HL-60 (cell line): ENCODE measurements at regions not wholly inside any gene's neighbourhood (a gene's known extent, or its start where the extent isn't known, plus 50 kb on each side); places are given as distances from the start of the nearest gene placed in this dataset.

Experiments used
- DNase-seq, 2 experiments: peaks; one replicate each; pipeline ENCODE4 v3.0.0-alpha.2; 2010 to 2020; ENCODE audit warnings: low read depth in 1 of 2, low spot score in 1 of 2
- H3K27ac ChIP-seq: fragments of 250-450 bp; sonication (Bioruptor Pico); replicated peaks from 2 replicates; pipeline ENCODE4 v1.5.1; 2020; ENCODE audit warnings: mild to moderate bottlenecking, moderate library complexity
- H3K27me3 ChIP-seq: fragments of 250-450 bp; sonication (Bioruptor Pico); 2 replicates; pipeline ENCODE4 v1.5.1; 2021; ENCODE audit warnings: mild to moderate bottlenecking, moderate library complexity; ENCODE audit not compliant: insufficient read depth, poor library complexity, severe bottlenecking
- H3K4me3 ChIP-seq: replicated peaks from 2 replicates; pipeline ENCODE4 v1.5.1; 2011; ENCODE audit warnings: mild to moderate bottlenecking, control low read depth, low read length; ENCODE audit not compliant: insufficient read depth
- GABPA ChIP-seq: IDR thresholded peaks from 2 replicates; pipeline ENCODE4 v1.6.1; 2012; ENCODE audit warnings: low read depth
- POLR2AphosphoS5 ChIP-seq: IDR thresholded peaks from 2 replicates; pipeline ENCODE4 v1.6.1; 2012; ENCODE audit warnings: low read depth
- SPI1 ChIP-seq: IDR thresholded peaks from 2 replicates; pipeline ENCODE4 v1.6.1; 2012; ENCODE audit warnings: low read depth, mild to moderate bottlenecking, borderline replicate concordance
- TF ChIP-seq, protein P1 (sequence below): IDR thresholded peaks from one replicate; pipeline ENCODE4 v1.5.1; 2011; ENCODE audit warnings: low read length, control low read depth, inconsistent platforms; ENCODE audit not compliant: insufficient read depth
- TF ChIP-seq, protein P2 (sequence below): IDR thresholded peaks from 2 replicates; pipeline ENCODE4 v1.6.1; 2012; ENCODE audit warnings: low read depth; ENCODE audit not compliant: insufficient replicate concordance

DNA sequence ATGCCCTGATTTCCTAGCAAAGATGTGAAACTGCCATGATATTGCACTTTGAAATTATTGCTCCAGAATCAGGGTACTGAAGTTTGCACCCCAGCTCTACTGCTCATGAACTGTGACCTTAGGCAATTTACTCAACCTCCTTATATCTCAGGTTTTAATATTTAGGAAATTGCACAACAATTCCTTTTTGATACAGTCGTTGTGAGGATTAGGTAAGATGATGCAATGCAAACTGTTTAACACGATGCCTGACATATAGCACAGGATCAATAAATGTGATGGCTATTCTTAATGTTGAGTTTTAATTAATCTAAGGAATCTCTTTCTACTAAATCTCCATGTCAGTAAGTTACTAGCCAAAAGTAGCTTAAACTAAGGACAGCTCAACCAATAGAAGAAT lies 555.8 kb downstream of the GALC start:
- Histone ChIP-seq H3K27ac (no peak overlapping the region), H3K27me3 (no peaks in the 10 kb centered on the region), H3K4me3 (no peak overlapping the region)
- no peak for TF ChIP-seq SPI1
- TF ChIP-seq, protein P1, sequence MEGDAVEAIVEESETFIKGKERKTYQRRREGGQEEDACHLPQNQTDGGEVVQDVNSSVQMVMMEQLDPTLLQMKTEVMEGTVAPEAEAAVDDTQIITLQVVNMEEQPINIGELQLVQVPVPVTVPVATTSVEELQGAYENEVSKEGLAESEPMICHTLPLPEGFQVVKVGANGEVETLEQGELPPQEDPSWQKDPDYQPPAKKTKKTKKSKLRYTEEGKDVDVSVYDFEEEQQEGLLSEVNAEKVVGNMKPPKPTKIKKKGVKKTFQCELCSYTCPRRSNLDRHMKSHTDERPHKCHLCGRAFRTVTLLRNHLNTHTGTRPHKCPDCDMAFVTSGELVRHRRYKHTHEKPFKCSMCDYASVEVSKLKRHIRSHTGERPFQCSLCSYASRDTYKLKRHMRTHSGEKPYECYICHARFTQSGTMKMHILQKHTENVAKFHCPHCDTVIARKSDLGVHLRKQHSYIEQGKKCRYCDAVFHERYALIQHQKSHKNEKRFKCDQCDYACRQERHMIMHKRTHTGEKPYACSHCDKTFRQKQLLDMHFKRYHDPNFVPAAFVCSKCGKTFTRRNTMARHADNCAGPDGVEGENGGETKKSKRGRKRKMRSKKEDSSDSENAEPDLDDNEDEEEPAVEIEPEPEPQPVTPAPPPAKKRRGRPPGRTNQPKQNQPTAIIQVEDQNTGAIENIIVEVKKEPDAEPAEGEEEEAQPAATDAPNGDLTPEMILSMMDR = no peak
- TF ChIP-seq, protein P2, sequence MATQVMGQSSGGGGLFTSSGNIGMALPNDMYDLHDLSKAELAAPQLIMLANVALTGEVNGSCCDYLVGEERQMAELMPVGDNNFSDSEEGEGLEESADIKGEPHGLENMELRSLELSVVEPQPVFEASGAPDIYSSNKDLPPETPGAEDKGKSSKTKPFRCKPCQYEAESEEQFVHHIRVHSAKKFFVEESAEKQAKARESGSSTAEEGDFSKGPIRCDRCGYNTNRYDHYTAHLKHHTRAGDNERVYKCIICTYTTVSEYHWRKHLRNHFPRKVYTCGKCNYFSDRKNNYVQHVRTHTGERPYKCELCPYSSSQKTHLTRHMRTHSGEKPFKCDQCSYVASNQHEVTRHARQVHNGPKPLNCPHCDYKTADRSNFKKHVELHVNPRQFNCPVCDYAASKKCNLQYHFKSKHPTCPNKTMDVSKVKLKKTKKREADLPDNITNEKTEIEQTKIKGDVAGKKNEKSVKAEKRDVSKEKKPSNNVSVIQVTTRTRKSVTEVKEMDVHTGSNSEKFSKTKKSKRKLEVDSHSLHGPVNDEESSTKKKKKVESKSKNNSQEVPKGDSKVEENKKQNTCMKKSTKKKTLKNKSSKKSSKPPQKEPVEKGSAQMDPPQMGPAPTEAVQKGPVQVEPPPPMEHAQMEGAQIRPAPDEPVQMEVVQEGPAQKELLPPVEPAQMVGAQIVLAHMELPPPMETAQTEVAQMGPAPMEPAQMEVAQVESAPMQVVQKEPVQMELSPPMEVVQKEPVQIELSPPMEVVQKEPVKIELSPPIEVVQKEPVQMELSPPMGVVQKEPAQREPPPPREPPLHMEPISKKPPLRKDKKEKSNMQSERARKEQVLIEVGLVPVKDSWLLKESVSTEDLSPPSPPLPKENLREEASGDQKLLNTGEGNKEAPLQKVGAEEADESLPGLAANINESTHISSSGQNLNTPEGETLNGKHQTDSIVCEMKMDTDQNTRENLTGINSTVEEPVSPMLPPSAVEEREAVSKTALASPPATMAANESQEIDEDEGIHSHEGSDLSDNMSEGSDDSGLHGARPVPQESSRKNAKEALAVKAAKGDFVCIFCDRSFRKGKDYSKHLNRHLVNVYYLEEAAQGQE = no peak
- no peak for TF ChIP-seq GABPA
- no peak for TF ChIP-seq POLR2AphosphoS5
- no peak for DNase-seq

DNA sequence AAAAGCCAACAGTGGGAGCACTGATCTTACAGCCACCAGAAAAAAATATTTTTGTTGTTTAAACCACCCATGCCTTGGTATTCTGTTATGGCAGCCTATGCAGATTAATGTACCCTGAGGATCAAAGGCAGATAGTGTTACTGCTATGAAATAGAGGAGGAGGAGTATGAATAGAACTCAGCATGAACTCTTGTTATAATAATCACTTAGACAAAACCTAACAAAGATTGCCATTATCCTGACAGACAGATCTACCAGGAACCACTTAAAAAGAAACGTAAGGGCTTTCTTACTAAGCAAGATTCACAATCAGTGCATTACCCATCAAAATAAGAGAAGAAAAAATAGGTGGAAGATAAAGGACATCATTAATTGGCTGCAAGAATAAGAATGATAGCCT lies 558.3 kb downstream of the GALC start:
- no peak for DNase-seq
- no peak overlapping the region for H3K4me3 ChIP-seq
- TF ChIP-seq GABPA (no peak), POLR2AphosphoS5 (no peak), SPI1 (no peak)
- TF ChIP-seq, protein P1 = no peak
- TF ChIP-seq, protein P2 = no peak

DNA sequence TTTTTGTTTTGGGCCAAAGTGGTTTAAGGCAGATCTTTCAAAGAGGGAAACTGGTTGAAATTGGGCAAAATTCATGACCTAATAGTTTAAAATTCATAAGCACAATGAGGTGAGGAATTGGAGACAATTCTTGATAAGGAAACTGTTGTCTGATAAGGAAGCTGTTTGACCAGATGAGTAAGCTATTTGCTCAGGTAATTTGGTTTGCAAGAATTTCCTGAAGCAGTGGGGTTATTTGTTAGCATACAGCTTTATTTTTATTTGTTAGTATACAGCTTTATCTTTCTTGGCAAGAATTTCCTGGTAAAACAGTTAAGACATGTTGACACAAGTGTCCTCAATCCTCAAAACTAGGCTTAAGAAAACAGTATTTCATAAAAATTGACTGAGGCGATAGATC lies 559.0 kb downstream of the GALC start:
- DNase-seq = no peak
- Histone ChIP-seq H3K4me3 (no peak overlapping the region), H3K27ac (no peak overlapping the region), H3K27me3 (no peaks in the 10 kb centered on the region)
- no peak for TF ChIP-seq POLR2AphosphoS5
- TF ChIP-seq, protein P1 = no peak
- TF ChIP-seq SPI1 = no peak
- no peak for TF ChIP-seq GABPA
- TF ChIP-seq, protein P2 = no peak

More for the DNA sequence above, 558.3 kb downstream of the GALC start:
- no peaks in the 10 kb centered on the region for H3K27me3 ChIP-seq
- H3K27ac ChIP-seq = no peak overlapping the region
